K562 (cell line): ENCODE measurements at regions not wholly inside any gene's neighbourhood (a gene's known extent, or its start where the extent isn't known, plus 50 kb on each side); places are given as distances from the start of the nearest gene placed in this dataset.

Experiments
- ATAC-seq: fragments of 200-7000 bp; cut with Tn5 transposase; 3 replicates; pipeline ENCODE4 v1.9.1; 2020; ENCODE audit warnings: moderate library complexity
- BruUV-seq: library from RNA; stranded (reverse); fragments of 400-500 nt; replicated peaks from 2 replicates; lab custom pipeline; 2021; lab: Mats Ljungman, UMichigan
- CTCF ChIA-PET: fragments of 300-600 bp; formaldehyde crosslinking; extraction: SDS; loops from one replicate; lab custom pipeline; 2021; ENCODE audit warnings: low intra/inter-chr PET ratio; lab: Yijun Ruan, JAX
- POLR2A ChIA-PET: fragments of 300-600, 350-650 bp; sonication (Branson Sonifier 250); formaldehyde crosslinking; extraction: SDS; loops from one replicate; lab custom pipeline; 2021; ENCODE audit warnings: antibody characterized with exemption, inconsistent platforms; lab: Yijun Ruan, JAX
- DNase-seq, 4 experiments: peaks; one replicate each; pipeline versions ENCODE4 v3.0.0 to v3.0.0-alpha.2; 2011 to 2018; ENCODE audit warnings: low spot score in 3 of 4, mixed read lengths in 3 of 4; ENCODE audit errors: extremely low read depth in 1 of 4
- FAIRE-seq: peaks from 2 replicates; lab custom pipeline; 2011; peaks lifted over from hg19 to GRCh38; lab: Jason Lieb, UNC
- H2AFZ ChIP-seq: 2 replicates; pipeline ENCODE4 v1.6.0; 2011; ENCODE audit warnings: low read depth, low read length, control low read depth, inconsistent platforms
- H3K27ac ChIP-seq: fragments of 200-600 bp; 3 replicates; pipeline ENCODE4 v1.8.0; 2011; ENCODE audit warnings: low read depth, mild to moderate bottlenecking, control low read depth, inconsistent platforms, low read length, moderate library complexity, mixed read lengths; ENCODE audit errors: extremely low read depth
- H3K27me3 ChIP-seq, 2 experiments: fragments of 300-600 bp in 1 of 2; 2 replicates in 1 of 2; 3 replicates in 1 of 2; pipeline versions ENCODE4 v1.6.0 to v1.8.0; 2011; ENCODE audit warnings: inconsistent platforms in 2 of 2, low read length in 2 of 2, mild to moderate bottlenecking in 1 of 2, mixed read lengths in 1 of 2, moderate library complexity in 1 of 2; ENCODE audit not compliant: control insufficient read depth in 2 of 2, insufficient read depth in 2 of 2
- H3K36me3 ChIP-seq: fragments of 300-600 bp; 3 replicates; pipeline ENCODE4 v1.8.0; 2011; ENCODE audit warnings: mild to moderate bottlenecking, low read length, inconsistent platforms; ENCODE audit not compliant: control insufficient read depth, insufficient read depth
- H3K4me1 ChIP-seq, 2 experiments: fragments of 200-600 bp in 1 of 2; replicated peaks in 1 of 2; 2 replicates in 1 of 2; 3 replicates in 1 of 2; pipeline versions ENCODE4 v1.5.1 to v1.8.0; 2011; ENCODE audit warnings: inconsistent platforms in 2 of 2, low read length in 2 of 2, mild to moderate bottlenecking in 1 of 2, mixed read lengths in 1 of 2, moderate library complexity in 1 of 2; ENCODE audit not compliant: control insufficient read depth in 2 of 2, insufficient read depth in 2 of 2
- H3K4me2 ChIP-seq: 2 replicates; pipeline ENCODE4 v1.6.1; 2011; ENCODE audit warnings: low read length, control low read depth, inconsistent platforms, mixed read lengths; ENCODE audit not compliant: insufficient read depth
- H3K4me3 ChIP-seq: fragments of 200-600 bp; sonication (generic), shearing (Covaris generic); 2 replicates; pipeline ENCODE4 v1.5.1; 2016; ENCODE audit warnings: control low read depth, inconsistent platforms
- H3K79me2 ChIP-seq: fragments of 200-600 bp; 3 replicates; pipeline ENCODE4 v1.8.0; 2011; ENCODE audit warnings: low read length, inconsistent platforms; ENCODE audit not compliant: control insufficient read depth, insufficient read depth
- H3K9ac ChIP-seq, 2 experiments: 2 replicates each; pipeline versions ENCODE4 v1.6.0 to v1.6.1; 2011; ENCODE audit warnings: low read depth in 2 of 2, low read length in 2 of 2, control low read depth in 1 of 2, inconsistent platforms in 1 of 2, mild to moderate bottlenecking in 1 of 2, mixed read lengths in 1 of 2; ENCODE audit not compliant: insufficient read depth in 1 of 2
- H3K9me1 ChIP-seq: one replicate; pipeline ENCODE4 v1.6.0; 2011; ENCODE audit warnings: inconsistent platforms, mild to moderate bottlenecking, low read length, moderate library complexity; ENCODE audit not compliant: control insufficient read depth, insufficient read depth
- H3K9me3 ChIP-seq: replicated peaks from 2 replicates; pipeline ENCODE4 v1.5.1; 2011; ENCODE audit warnings: low read depth, low read length, inconsistent platforms; ENCODE audit not compliant: control insufficient read depth, insufficient read depth
- H4K20me1 ChIP-seq: replicated peaks from 2 replicates; pipeline ENCODE4 v1.6.1; 2011; ENCODE audit warnings: low read length, inconsistent platforms, mixed read lengths; ENCODE audit not compliant: control insufficient read depth, insufficient read depth
- CEBPB ChIP-seq: fragments of 450-650 bp; IDR thresholded peaks from 2 replicates; pipeline ENCODE4 v1.6.1; 2016; ENCODE audit warnings: missing genetic modification characterization, missing compliant biosample characterization
- DMBX1 ChIP-seq: fragments of 250-450 bp; sonication (Bioruptor Pico); IDR thresholded peaks from 2 replicates; pipeline ENCODE4 v1.8.0; 2022; ENCODE audit warnings: inconsistent platforms, mild to moderate bottlenecking, moderate library complexity, borderline replicate concordance
- EP400 ChIP-seq: fragments of 450-650 bp; IDR thresholded peaks from 2 replicates; pipeline ENCODE4 v1.6.1; 2017; ENCODE audit warnings: antibody characterized with exemption, mild to moderate bottlenecking, moderate library complexity
- EWSR1 ChIP-seq: fragments of 450-650 bp; IDR thresholded peaks from 2 replicates; pipeline ENCODE4 v1.6.1; 2018; ENCODE audit warnings: borderline replicate concordance, mild to moderate bottlenecking, low read depth, moderate library complexity; ENCODE audit not compliant: partially characterized antibody
- FUS ChIP-seq: fragments of 200-400 bp; formaldehyde crosslinking; optimal IDR thresholded peaks from 2 replicates; pipeline ENCODE3; 2017; ENCODE audit warnings: low read depth, low read length
- WGBS: fragments of 100-300 bp; shearing (Covaris generic); methylation state at CpG from one replicate; pipeline ENCODE4 v1.1.6; 2016; ENCODE audit warnings: low coverage, mixed read lengths; ENCODE audit not compliant: insufficient coverage; ENCODE audit errors: missing lambda C conversion rate; 5-methylcytosine and 5-hydroxymethylcytosine counted together
- in situ Hi-C: fragments of 300-500 bp; cut with MboI; formaldehyde crosslinking; loops from 4 replicates; pipeline ENCODE4 v1.15.0; 2018; ENCODE audit warnings: inconsistent platforms, mixed read lengths
- intact Hi-C: fragments of 100-400 bp; cut with micrococcal nuclease; formaldehyde crosslinking; loops from 2 replicates; pipeline ENCODE4 v1.14.2; 2022

GRCh38 chr14:58701156-58701555 lies 63.4 kb downstream of the DACT1 start:
- Histone ChIP-seq H3K4me1 (no peaks in the 10 kb centered on the region), H3K9me3 (no peaks in the 10 kb centered on the region), H3K9ac (no peak overlapping the region), H3K4me3 (no peak overlapping the region), H3K27ac (no peak overlapping the region), H3K27me3 (no peaks in the 10 kb centered on the region), H3K79me2 (no peaks in the 10 kb centered on the region), H2AFZ (no peak overlapping the region), H3K9me1 (no peaks in the 10 kb centered on the region), H3K4me2 (no peak overlapping the region), H3K36me3 (no peaks in the 10 kb centered on the region), H4K20me1 (no peaks in the 10 kb centered on the region)
- WGBS: 0% methylated on average over 2 of the region's 3 CpGs
- CTCF ChIA-PET: no interaction called here
- ATAC-seq: no peak
- no peak for FAIRE-seq
- in situ Hi-C loops: no loop called here
- TF ChIP-seq DMBX1 (CRISPR knock-in tag): no peak
- no TSS peak for BruUV-seq
- intact Hi-C loops: no loop called here
- DNase-seq: no peak
- POLR2A ChIA-PET: no interaction called here

- Histone ChIP-seq H3K27me3 (no peaks in the 10 kb centered on the region), H3K79me2 (no peaks in the 10 kb centered on the region), H3K4me1 (no peaks in the 10 kb centered on the region), H3K4me2 (no peak overlapping the region), H3K9ac (no peak overlapping the region), H3K9me3 (no peaks in the 10 kb centered on the region), H3K27ac (no peak overlapping the region), H3K36me3 (no peaks in the 10 kb centered on the region), H2AFZ (no peak overlapping the region), H3K4me3 (no peak overlapping the region), H4K20me1 (no peaks in the 10 kb centered on the region), H3K9me1 (no peaks in the 10 kb centered on the region)
- ChIA-PET CTCF (no interaction called here), POLR2A (no interaction called here)
- no peak for ATAC-seq
- WGBS: 0% methylated on average over 1 of the region's 1 CpG
- DNase-seq: no peak
- intact Hi-C loops (no loop called here), in situ Hi-C loops (no loop called here)
- TF ChIP-seq EWSR1 (no peak), EP400 (no peak), CEBPB (tag) (no peak), FUS (no peak)
- BruUV-seq: no TSS peak
- no peak for FAIRE-seq
These were observed 63.8 kb downstream of the DACT1 start for GRCh38 chr14:58701604-58702003.
